ENCODE measurements at regions not wholly inside any gene's neighbourhood (a gene's known extent, or its start where the extent isn't known, plus 50 kb on each side); places are given as distances from the start of the nearest gene placed in this dataset.

DNA sequence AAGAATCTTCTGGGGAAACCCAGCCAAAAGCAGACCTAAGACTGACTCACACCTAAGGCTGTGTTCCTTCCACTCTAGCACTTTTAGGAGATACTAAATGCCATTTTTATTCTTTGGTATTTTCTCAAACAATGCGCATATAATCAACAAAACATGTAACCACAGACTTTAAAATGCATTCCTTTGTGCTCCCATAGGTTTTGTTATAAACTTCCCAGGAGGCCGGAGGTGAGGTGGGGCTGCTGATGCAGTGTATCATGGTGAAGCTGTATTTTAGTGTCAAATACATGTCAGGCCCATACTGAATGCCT, 155.2 kb downstream of the BTBD3 start:
- no peaks in the 10 kb centered on the region for H3K79me2 ChIP-seq (ENCODE audit: control insufficient read depth, insufficient read depth, low read length)
- H3K9ac ChIP-seq (ENCODE audit: low read length), result no peak overlapping the region
- H2AFZ ChIP-seq (ENCODE audit: insufficient read depth, low read depth, low read length, poor library complexity, severe bottlenecking), result no peak overlapping the region
- ATAC-seq (ENCODE audit: low read depth), result no peak
- H3K27me3 Mint-ChIP-seq, result no peaks in the 10 kb centered on the region
- no peaks in the 10 kb centered on the region for H3K36me3 ChIP-seq (replicated peaks in 1 of 2; ENCODE audit: control extremely low read depth in 1 of 2, control insufficient read depth in 1 of 2, extremely low read depth in 1 of 2, insufficient read depth in 2 of 2, low read length in 1 of 2)
- H3K27ac ChIP-seq (ENCODE audit: low read length in 2 of 2), result no peak overlapping the region
- no peak for DNase-seq
- no CpG with 5 or more reads among the region's 2 CpGs for WGBS (ENCODE audit: insufficient coverage)
- no peak for TF ChIP-seq EZH2 (IDR thresholded peaks at IDR 0.05; ENCODE audit: borderline replicate concordance, insufficient read depth, low read depth, low read length, poor library complexity, severe bottlenecking)
- TF ChIP-seq, protein P1, sequence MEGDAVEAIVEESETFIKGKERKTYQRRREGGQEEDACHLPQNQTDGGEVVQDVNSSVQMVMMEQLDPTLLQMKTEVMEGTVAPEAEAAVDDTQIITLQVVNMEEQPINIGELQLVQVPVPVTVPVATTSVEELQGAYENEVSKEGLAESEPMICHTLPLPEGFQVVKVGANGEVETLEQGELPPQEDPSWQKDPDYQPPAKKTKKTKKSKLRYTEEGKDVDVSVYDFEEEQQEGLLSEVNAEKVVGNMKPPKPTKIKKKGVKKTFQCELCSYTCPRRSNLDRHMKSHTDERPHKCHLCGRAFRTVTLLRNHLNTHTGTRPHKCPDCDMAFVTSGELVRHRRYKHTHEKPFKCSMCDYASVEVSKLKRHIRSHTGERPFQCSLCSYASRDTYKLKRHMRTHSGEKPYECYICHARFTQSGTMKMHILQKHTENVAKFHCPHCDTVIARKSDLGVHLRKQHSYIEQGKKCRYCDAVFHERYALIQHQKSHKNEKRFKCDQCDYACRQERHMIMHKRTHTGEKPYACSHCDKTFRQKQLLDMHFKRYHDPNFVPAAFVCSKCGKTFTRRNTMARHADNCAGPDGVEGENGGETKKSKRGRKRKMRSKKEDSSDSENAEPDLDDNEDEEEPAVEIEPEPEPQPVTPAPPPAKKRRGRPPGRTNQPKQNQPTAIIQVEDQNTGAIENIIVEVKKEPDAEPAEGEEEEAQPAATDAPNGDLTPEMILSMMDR (IDR thresholded peaks at IDR 0.05), result no peak
- peaks cover 9% of the 10 kb centered on the region for H3K4me1 Mint-ChIP-seq
- POLR2A ChIA-PET, result no interaction called here
- H3K27ac Mint-ChIP-seq, result no peak overlapping the region
- peaks cover 9 to 10% of the 10 kb centered on the region in 2 donors for H3K4me1 ChIP-seq (ENCODE audit: control insufficient read depth in 2 of 2, insufficient read depth in 2 of 2, low read length in 2 of 2)
- H3K4me3 ChIP-seq (ENCODE audit: control extremely low read depth in 1 of 5, extremely low read depth in 1 of 5, insufficient read depth in 1 of 5, low read depth in 2 of 5, low read length in 4 of 5), result no peak overlapping the region
- no peaks in the 10 kb centered on the region for H3K9me3 Mint-ChIP-seq (ENCODE audit: insufficient read depth)
- H4K20me1 ChIP-seq (ENCODE audit: control insufficient read depth, insufficient read depth, low read length, poor library complexity, severe bottlenecking), result no peaks in the 10 kb centered on the region
- H3K27me3 ChIP-seq (replicated peaks in 1 of 4; ENCODE audit: control extremely low read depth in 1 of 4, control insufficient read depth in 3 of 4, insufficient read depth in 4 of 4, low read length in 3 of 4), result no peaks in the 10 kb centered on the region
- H3K4me3 Mint-ChIP-seq, result no peak overlapping the region
- CTCF ChIA-PET, result no interaction called here
- H3K4me2 ChIP-seq (replicated peaks; ENCODE audit: low read depth, low read length, poor library complexity, severe bottlenecking), result no peak overlapping the region
- H3K9me3 ChIP-seq (ENCODE audit: control extremely low read depth in 1 of 3, control insufficient read depth in 2 of 3, insufficient read depth in 1 of 3, low read length in 2 of 3), result peaks cover 0 to 3% (median 0%) of the 10 kb centered on the region in 3 donors
- intact Hi-C loops (cut with micrococcal nuclease), result no loop called here

DNA sequence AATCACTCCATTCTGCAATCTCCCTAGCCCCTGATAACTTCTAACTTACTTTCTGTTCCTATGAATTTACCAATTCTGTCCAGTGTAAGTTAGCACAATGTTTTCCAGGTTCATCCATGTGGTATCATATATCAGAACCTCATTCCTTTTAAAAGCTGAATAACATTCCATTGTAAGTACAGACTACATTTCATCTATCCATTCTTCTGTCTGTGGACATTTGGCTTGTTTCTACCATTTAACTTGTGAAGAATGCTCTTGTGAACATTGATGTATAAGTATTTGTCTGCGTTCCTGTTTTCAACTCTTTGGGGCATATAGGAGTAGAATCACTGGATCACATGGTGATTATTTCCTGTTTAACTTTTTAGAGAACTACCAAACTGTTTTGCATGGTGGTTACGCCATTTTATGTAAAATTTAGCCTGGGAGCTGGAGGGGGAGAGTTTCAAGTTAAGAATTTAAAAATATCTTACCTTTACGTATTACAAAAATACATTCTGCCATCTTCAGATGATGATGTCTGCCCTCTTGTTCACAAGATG, 156.5 kb downstream of the BTBD3 start:
- no peaks in the 10 kb centered on the region for H3K9me3 Mint-ChIP-seq (ENCODE audit: insufficient read depth)
- Histone ChIP-seq H3K4me2 (replicated peaks; ENCODE audit: low read depth, low read length, poor library complexity, severe bottlenecking) (peak overlapping the region; percentile 21), H3K79me2 (ENCODE audit: control insufficient read depth, insufficient read depth, low read length) (no peaks in the 10 kb centered on the region), H3K4me3 (ENCODE audit: control extremely low read depth in 1 of 5, extremely low read depth in 1 of 5, insufficient read depth in 1 of 5, low read depth in 2 of 5, low read length in 4 of 5) (no peak overlapping the region), H3K27me3 (replicated peaks in 1 of 4; ENCODE audit: control extremely low read depth in 1 of 4, control insufficient read depth in 3 of 4, insufficient read depth in 4 of 4, low read length in 3 of 4) (no peaks in the 10 kb centered on the region), H2AFZ (ENCODE audit: insufficient read depth, low read depth, low read length, poor library complexity, severe bottlenecking) (peak overlapping the region; percentile 56), H4K20me1 (ENCODE audit: control insufficient read depth, insufficient read depth, low read length, poor library complexity, severe bottlenecking) (no peaks in the 10 kb centered on the region), H3K4me1 (ENCODE audit: control insufficient read depth in 2 of 2, insufficient read depth in 2 of 2, low read length in 2 of 2) (peaks cover 9 to 10% of the 10 kb centered on the region in 2 donors), H3K27ac (ENCODE audit: low read length in 2 of 2) (no peak overlapping the region), H3K9ac (ENCODE audit: low read length) (no peak overlapping the region), H3K9me3 (ENCODE audit: control extremely low read depth in 1 of 3, control insufficient read depth in 2 of 3, insufficient read depth in 1 of 3, low read length in 2 of 3) (peaks cover 0 to 3% (median 0%) of the 10 kb centered on the region in 3 donors), H3K36me3 (replicated peaks in 1 of 2; ENCODE audit: control extremely low read depth in 1 of 2, control insufficient read depth in 1 of 2, extremely low read depth in 1 of 2, insufficient read depth in 2 of 2, low read length in 1 of 2) (no peaks in the 10 kb centered on the region)
- TF ChIP-seq, protein P1 (IDR thresholded peaks at IDR 0.05), result no peak
- TF ChIP-seq EZH2 (IDR thresholded peaks at IDR 0.05; ENCODE audit: borderline replicate concordance, insufficient read depth, low read depth, low read length, poor library complexity, severe bottlenecking), result no peak
- ATAC-seq (ENCODE audit: low read depth) (no peak), DNase-seq (peak; percentile 13)
- H3K27ac Mint-ChIP-seq, result no peak overlapping the region
- peaks cover 9% of the 10 kb centered on the region for H3K4me1 Mint-ChIP-seq
- no CpG with 5 or more reads among the region's 3 CpGs for WGBS (ENCODE audit: insufficient coverage)
- H3K27me3 Mint-ChIP-seq, result no peaks in the 10 kb centered on the region
- ChIA-PET CTCF (no interaction called here), POLR2A (no interaction called here)
- intact Hi-C loops (cut with micrococcal nuclease), result no loop called here
- H3K4me3 Mint-ChIP-seq, result no peak overlapping the region

Data from B cell (primary cell).